Body of pancreas (tissue), 4 donors: ENCODE measurements at regions not wholly inside any gene's neighbourhood (a gene's known extent, or its start where the extent isn't known, plus 50 kb on each side); places are given as distances from the start of the nearest gene placed in this dataset.

Source experiments
- CTCF ChIP-seq, 7 experiments: fragments of 450-650 bp in 4 of 7; fragments of 200-600 bp in 3 of 7; sonication (generic) in 3 of 7; IDR thresholded peaks; one replicate each; pipeline ENCODE4 v1.5.1; 2016 to 2019; ENCODE audit warnings: antibody characterized with exemption in 7 of 7
- POLR2A ChIP-seq, 3 donors: fragments of 450-650 bp; IDR thresholded peaks; one replicate each; pipeline ENCODE4 v1.6.1; 2016; ENCODE audit warnings: antibody characterized with exemption in 3 of 3, mild to moderate bottlenecking in 2 of 3

GRCh38 chr10:104546756-104547155, 94.3 kb upstream of the SORCS3 start:
- TF ChIP-seq CTCF (IDR thresholded peaks at IDR 0.05) (no peak), POLR2A (IDR thresholded peaks at IDR 0.05) (no peak)
